ENCODE measurements at regions not wholly inside any gene's neighbourhood (a gene's known extent, or its start where the extent isn't known, plus 50 kb on each side); places are given as distances from the start of the nearest gene placed in this dataset.

DNA sequence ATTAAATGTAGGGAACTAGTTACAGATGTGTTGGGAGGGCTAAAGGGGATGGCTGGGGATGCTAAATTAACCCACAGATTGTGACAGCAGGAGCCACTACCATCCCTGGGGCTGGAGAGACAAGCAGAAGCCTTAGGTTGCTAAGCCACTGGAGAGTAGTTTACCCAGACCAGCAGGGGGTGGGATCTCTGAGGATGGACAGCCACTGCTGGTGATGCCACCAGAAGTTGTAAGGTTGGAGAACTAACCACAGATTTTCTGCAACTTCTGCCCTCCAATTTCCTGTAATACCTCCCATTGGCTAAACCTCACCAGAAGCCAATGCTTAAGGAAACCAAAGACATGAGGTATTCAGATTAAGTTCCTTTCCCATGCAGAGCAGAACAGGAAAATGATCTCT, 139.6 kb upstream of the NOX3 start:
- TF ChIP-seq, protein P1, sequence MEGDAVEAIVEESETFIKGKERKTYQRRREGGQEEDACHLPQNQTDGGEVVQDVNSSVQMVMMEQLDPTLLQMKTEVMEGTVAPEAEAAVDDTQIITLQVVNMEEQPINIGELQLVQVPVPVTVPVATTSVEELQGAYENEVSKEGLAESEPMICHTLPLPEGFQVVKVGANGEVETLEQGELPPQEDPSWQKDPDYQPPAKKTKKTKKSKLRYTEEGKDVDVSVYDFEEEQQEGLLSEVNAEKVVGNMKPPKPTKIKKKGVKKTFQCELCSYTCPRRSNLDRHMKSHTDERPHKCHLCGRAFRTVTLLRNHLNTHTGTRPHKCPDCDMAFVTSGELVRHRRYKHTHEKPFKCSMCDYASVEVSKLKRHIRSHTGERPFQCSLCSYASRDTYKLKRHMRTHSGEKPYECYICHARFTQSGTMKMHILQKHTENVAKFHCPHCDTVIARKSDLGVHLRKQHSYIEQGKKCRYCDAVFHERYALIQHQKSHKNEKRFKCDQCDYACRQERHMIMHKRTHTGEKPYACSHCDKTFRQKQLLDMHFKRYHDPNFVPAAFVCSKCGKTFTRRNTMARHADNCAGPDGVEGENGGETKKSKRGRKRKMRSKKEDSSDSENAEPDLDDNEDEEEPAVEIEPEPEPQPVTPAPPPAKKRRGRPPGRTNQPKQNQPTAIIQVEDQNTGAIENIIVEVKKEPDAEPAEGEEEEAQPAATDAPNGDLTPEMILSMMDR (IDR thresholded peaks at IDR 0.05; ENCODE audit: control extremely low read depth, extremely low read depth): no peak
- Histone ChIP-seq H3K27me3 (ENCODE audit: control insufficient read depth in 3 of 3, insufficient read depth in 3 of 3, low read length in 2 of 3) (no peaks in the 10 kb centered on the region), H3K4me3 (no peak overlapping the region), H3K27ac (ENCODE audit: low read depth in 1 of 2, low read length in 1 of 2) (no peak overlapping the region), H3K4me1 (ENCODE audit: control insufficient read depth in 5 of 5, insufficient read depth in 5 of 5, low read length in 5 of 5) (no peaks in the 10 kb centered on the region), H3K9ac (ENCODE audit: insufficient read depth in 1 of 2, low read length in 2 of 2) (no peak overlapping the region), H3K9me3 (ENCODE audit: control insufficient read depth in 4 of 4, insufficient read depth in 3 of 4, low read length in 3 of 4) (no peaks in the 10 kb centered on the region), H3K36me3 (ENCODE audit: control insufficient read depth in 4 of 4, insufficient read depth in 4 of 4, low read length in 4 of 4) (no peaks in the 10 kb centered on the region)
- no peak for ATAC-seq (ENCODE audit: insufficient read depth, low FRiP score)
- DNase-seq: no peak

DNA sequence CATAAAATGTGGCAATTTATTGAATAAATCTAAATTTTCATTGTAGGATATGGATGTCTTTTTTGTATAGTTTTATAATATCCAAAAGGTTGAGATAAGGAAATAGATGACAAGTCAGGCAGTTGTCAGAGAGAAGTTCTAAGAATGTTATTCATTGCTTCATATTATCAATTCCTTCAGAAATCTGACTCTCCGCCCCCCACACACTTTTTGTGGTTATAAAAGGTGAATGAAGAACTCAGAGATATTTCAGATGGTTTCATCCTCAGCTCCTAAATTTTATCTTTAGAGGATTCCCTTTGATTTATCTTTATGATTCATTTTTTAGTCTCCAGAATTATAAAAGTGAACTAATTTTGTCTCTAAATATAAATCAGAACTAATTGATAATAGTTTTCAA, 136.1 kb upstream of the NOX3 start:
- no peaks in the 10 kb centered on the region for H3K36me3 ChIP-seq (ENCODE audit: control insufficient read depth in 4 of 4, insufficient read depth in 4 of 4, low read length in 4 of 4)
- H3K27ac ChIP-seq (ENCODE audit: low read depth in 1 of 2, low read length in 1 of 2): no peak overlapping the region
- ATAC-seq (ENCODE audit: insufficient read depth, low FRiP score) (no peak), DNase-seq (no peak)
- TF ChIP-seq, protein P1 (IDR thresholded peaks at IDR 0.05; ENCODE audit: control extremely low read depth, extremely low read depth): no peak
- H3K4me3 ChIP-seq: no peak overlapping the region
- no peaks in the 10 kb centered on the region for H3K4me1 ChIP-seq (ENCODE audit: control insufficient read depth in 5 of 5, insufficient read depth in 5 of 5, low read length in 5 of 5)
- no peaks in the 10 kb centered on the region for H3K27me3 ChIP-seq (ENCODE audit: control insufficient read depth in 3 of 3, insufficient read depth in 3 of 3, low read length in 2 of 3)
- H3K9me3 ChIP-seq (ENCODE audit: control insufficient read depth in 4 of 4, insufficient read depth in 3 of 4, low read length in 3 of 4): no peaks in the 10 kb centered on the region
- H3K9ac ChIP-seq (ENCODE audit: insufficient read depth in 1 of 2, low read length in 2 of 2): no peak overlapping the region
- 96 to 97% methylated on average over 1 of the region's 1 CpG for WGBS, 2 donors

DNA sequence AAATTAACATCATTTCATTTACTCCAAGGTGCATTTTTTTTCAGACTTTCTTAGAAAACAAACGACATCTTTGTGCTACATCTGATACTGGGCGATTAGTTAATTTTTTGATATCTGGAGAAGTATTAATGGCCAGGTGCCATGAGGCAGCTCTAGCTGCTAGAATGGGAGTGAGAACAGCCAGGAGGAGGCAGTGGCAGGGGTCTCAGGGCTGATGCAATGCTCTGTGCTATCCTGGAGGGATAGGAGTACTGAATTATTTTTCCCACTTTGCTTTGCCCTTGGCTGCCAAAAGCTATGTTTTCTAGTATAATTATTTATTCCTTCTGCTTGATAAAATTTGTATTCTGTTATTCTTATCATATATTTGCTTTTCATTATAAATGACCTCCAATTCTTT, 133.6 kb upstream of the NOX3 start:
- Histone ChIP-seq H3K27me3 (ENCODE audit: control insufficient read depth in 3 of 3, insufficient read depth in 3 of 3, low read length in 2 of 3) (no peaks in the 10 kb centered on the region), H3K9me3 (ENCODE audit: control insufficient read depth in 4 of 4, insufficient read depth in 3 of 4, low read length in 3 of 4) (no peaks in the 10 kb centered on the region), H3K9ac (ENCODE audit: insufficient read depth in 1 of 2, low read length in 2 of 2) (no peak overlapping the region), H3K4me3 (no peak overlapping the region), H3K36me3 (ENCODE audit: control insufficient read depth in 4 of 4, insufficient read depth in 4 of 4, low read length in 4 of 4) (no peaks in the 10 kb centered on the region), H3K4me1 (ENCODE audit: control insufficient read depth in 5 of 5, insufficient read depth in 5 of 5, low read length in 5 of 5) (no peaks in the 10 kb centered on the region), H3K27ac (ENCODE audit: low read depth in 1 of 2, low read length in 1 of 2) (no peak overlapping the region)
- ATAC-seq (ENCODE audit: insufficient read depth, low FRiP score) (no peak), DNase-seq (no peak)
- WGBS, 2 donors: 88 to 90% methylated on average over 2 of the region's 2 CpGs
- TF ChIP-seq, protein P1 (IDR thresholded peaks at IDR 0.05; ENCODE audit: control extremely low read depth, extremely low read depth): no peak

DNA sequence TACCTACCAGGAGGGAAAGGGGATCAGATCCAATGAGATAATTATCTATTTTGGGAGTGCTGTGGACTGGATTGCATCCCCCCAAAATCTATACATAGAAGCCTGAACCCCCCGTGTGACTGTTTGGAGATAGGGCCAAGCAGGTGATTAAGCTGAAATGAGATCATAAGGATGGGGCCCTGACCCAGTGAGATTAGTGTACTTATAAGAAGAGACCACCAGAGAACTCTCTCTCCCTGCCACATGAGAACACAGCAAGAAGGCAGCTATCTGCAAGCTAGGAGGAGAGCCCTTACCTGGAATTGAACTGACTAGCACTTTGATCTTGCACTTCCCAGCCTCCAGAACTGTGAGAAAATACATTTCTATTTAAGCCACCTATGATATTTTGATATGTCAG, 132.2 kb upstream of the NOX3 start:
- no peaks in the 10 kb centered on the region for H3K4me1 ChIP-seq (ENCODE audit: control insufficient read depth in 5 of 5, insufficient read depth in 5 of 5, low read length in 5 of 5)
- H3K9me3 ChIP-seq (ENCODE audit: control insufficient read depth in 4 of 4, insufficient read depth in 3 of 4, low read length in 3 of 4): no peaks in the 10 kb centered on the region
- ATAC-seq (ENCODE audit: insufficient read depth, low FRiP score): no peak
- TF ChIP-seq, protein P1 (IDR thresholded peaks at IDR 0.05; ENCODE audit: control extremely low read depth, extremely low read depth): no peak
- no peak overlapping the region for H3K27ac ChIP-seq (ENCODE audit: low read depth in 1 of 2, low read length in 1 of 2)
- H3K4me3 ChIP-seq: no peak overlapping the region
- H3K9ac ChIP-seq (ENCODE audit: insufficient read depth in 1 of 2, low read length in 2 of 2): no peak overlapping the region
- no peaks in the 10 kb centered on the region for H3K36me3 ChIP-seq (ENCODE audit: control insufficient read depth in 4 of 4, insufficient read depth in 4 of 4, low read length in 4 of 4)
- no peak for DNase-seq
- WGBS, 2 donors: 93 to 97% methylated on average over 1 of the region's 1 CpG
- H3K27me3 ChIP-seq (ENCODE audit: control insufficient read depth in 3 of 3, insufficient read depth in 3 of 3, low read length in 2 of 3): no peaks in the 10 kb centered on the region
